Suppressor macrophage (primary cell): ENCODE measurements at regions not wholly inside any gene's neighbourhood (a gene's known extent, or its start where the extent isn't known, plus 50 kb on each side); places are given as distances from the start of the nearest gene placed in this dataset.
"Not testable (repeated sequence)": the region's sequence is repeated elsewhere in the genome, so short reads cannot be mapped to it uniquely, and the experiment has no call there.

Experiments used
- DNase-seq, 4 experiments: peaks; one replicate each; pipeline ENCODE4 v3.0.0-alpha.2; 2020 to 2022

DNA sequence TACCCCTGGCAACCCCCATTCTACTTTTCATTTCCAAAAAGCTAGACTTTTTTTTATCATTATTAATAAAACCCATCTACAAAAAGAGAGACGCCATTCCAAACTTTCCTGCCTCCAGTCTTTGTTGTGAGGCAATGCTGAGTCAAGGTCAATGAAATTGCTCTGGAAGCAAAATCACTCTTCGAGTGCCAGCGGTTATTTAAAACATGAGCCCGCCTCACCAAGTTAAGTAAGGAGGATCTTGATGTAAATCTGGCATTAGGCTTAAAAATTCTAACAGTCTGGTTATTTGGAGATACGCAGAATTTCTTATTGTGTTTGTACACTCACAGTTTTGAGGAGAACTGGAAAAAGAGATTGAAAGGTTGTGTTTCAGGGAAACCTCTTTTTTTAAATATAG is 1196.3 kb downstream of the TYW1 start:
- no peak for DNase-seq

- not testable (repeated sequence) for DNase-seq
These were observed 1199.0 kb downstream of the TYW1 start for GRCh38 chr7:68195642-68196041.

DNA sequence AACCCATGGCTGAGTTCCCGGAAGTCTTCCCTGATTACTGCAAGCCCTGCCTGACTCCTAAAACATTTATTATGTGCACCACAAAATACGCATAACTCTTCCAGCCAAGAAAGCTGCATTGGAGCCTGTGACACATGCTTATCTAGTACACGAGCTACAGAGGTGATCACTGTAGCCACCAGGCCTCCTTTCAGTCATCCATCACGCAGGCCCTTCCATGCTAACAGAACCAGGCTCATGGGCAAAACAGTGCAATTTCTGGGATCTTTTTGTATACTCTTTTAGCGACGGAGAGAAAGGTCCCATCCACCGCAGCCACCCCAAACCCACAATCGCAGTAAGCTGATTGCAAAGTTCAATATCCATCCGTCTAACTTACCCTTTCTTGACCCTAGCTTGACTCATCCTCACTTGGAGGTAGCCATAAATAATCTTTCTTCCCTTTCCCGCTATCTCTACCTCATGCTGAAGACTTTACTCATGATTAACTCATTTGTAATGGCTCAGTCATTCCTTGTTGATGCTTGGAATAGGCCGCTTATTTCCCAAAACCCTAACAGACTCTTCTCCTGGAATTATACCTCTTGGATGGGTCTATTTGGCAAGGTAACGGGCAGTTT is 1203.5 kb downstream of the TYW1 start:
- no peak for DNase-seq

DNA sequence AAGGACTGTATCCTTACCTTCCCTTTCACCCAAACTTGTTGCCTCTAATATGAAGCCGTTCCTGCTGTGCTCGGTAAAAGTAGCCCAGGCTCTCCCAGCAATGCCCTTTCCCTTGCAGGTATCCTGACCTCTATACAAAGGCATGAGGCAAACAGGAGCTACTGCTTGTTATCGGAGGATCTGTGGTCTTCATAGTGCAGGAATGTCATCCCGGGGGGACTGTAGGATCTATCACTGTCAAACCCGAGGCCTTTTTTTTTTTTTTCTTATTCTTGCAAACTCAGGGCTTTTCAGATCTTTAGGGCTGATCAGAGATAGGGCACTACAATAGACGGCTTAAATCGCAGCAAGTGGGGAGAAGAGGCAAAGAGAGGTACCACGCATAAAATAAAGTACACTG is 1206.6 kb downstream of the TYW1 start:
- no peak for DNase-seq

DNA sequence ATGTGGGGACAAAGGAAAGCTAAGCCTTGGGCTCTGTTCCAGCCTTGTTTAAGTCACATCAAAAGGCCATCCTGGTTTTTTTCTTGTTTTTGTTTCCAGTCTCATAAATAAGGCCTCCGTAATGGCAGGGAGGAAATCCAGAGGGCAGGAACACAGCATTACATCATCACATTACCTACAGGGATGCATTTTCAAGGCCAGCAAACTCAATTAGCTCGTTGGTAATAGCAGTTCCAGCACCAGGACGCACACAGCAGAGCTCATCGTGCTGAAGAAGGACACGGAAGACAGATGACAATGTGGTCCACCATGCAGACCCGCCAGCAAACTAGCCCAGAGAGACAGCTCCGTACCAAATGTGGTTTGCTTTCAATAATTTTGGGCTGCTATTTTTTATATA is 1209.2 kb downstream of the TYW1 start:
- DNase-seq: no peak

GRCh38 chr7:68206946-68207485 is 1210.4 kb downstream of the TYW1 start:
- DNase-seq: no peak

DNA sequence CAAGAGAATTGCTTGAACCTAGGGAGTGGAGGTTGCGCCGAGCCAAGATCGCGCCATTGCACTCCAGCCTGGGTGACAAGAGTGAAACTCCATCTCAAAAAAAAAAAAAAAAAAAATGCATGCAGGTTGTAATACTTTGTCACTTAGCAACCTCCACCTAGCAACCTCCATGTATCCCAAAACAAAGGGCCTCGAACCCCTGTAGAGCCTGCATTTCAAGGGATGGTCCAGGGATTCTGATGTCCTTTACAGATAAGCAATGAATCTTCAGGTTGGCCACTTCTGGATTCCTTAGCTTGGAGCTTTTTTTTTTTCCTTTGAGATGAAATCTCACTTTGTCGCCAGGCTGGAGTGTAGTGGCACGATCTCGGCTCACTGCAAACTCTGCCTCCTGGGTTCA is 1211.0 kb downstream of the TYW1 start:
- no peak for DNase-seq

GRCh38 chr7:68209486-68209885 is 1212.9 kb downstream of the TYW1 start:
- DNase-seq: no peak

- no peak for DNase-seq
These were observed 1217.2 kb downstream of the TYW1 start for GRCh38 chr7:68213838-68214237.

DNA sequence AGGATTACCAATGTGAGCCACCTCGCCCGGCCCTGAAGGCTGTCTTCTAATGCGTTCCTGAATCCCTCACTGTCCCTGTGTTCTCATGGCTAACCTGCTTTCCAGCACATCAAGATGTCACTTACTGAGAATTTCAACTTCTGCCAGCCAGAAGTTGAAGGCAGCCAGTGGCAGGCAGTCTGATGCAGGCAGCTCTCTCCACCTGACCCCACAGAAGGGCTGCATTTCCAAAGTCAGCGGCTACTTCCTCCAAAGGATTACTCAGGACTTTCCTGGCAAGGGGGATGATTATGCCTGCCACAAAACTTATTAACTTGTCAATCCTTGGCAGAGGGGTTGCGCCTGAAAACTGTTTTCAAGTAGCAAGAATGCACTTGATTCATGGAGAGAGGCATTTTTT is 1219.4 kb downstream of the TYW1 start:
- DNase-seq: no peak

- DNase-seq: no peak
These were observed 1220.8 kb downstream of the TYW1 start for GRCh38 chr7:68217426-68217825.

GRCh38 chr7:68218461-68218860 is 1221.8 kb downstream of the TYW1 start:
- DNase-seq: no peak

- DNase-seq: no peak
These were observed 1225.7 kb downstream of the TYW1 start for GRCh38 chr7:68222311-68222710.

- no peak for DNase-seq
These were observed 1227.6 kb downstream of the TYW1 start for GRCh38 chr7:68224041-68224741.

DNA sequence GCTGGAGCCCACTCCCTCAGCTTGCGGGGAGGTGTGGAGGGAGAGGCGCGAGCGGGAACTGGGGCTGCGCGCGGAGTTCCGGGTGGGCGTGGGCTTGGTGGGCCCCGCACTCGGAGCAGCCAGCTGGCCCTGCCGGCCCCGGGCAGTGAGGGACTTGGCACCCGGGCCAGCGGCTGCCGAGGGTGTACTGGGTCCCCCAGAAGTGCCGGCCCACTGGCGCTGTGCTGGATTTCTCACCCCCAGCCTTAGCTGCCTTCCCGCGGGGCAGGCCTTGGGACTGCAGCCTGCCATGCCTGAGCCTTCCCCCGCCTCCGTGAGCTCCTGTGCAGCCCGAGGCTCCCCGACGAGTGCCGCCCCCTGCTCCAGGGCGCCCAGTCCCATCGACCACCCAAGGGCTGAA is 1234.4 kb downstream of the TYW1 start:
- not testable (repeated sequence) for DNase-seq

- DNase-seq: no peak
These were observed 1239.3 kb downstream of the TYW1 start for GRCh38 chr7:68235937-68236336.

GRCh38 chr7:68238204-68238805 is 1241.7 kb downstream of the TYW1 start:
- no peak for DNase-seq

GRCh38 chr7:68243128-68243527 is 1246.5 kb downstream of the TYW1 start:
- DNase-seq: no peak

DNA sequence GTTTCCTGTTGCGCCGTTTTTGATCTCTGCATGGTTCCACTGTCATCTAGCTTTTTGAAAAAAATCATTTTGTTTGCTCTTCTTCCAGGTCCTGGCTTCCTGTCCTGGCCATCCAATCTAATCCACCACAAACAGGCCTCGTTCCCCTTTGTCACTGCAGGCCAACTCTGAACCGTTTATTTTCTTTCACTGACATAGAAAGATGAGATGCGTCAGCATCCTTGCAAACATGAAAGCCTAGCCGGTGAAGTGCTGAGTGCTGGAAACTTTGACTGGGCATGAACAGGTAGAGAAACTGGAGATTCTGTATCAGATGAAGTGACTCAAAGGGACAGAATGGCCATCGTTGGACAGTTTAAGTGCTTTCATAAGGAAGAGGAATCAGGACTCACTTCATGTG is 1247.8 kb downstream of the TYW1 start:
- DNase-seq: no peak

DNA sequence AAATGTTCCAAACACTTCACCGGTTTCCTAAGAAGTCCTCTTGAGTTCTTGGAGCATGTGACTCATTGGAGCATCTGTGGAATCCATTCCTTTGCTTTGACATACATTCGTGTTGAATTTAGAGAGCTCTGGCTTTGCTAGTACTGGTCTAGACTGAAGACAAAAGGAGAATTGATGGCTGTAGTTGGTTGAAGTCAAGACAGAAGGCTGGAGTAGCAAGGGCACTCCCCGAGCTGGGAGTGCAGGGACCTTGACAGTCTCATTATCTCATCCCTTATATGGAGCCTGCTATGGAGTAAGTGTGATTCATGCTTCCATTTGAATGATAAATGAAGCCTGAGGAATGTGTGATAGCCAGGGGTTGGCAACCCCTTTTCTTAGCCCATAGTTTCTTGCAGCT is 1249.1 kb downstream of the TYW1 start:
- no peak for DNase-seq

GRCh38 chr7:68246189-68246633 is 1249.6 kb downstream of the TYW1 start:
- no peak for DNase-seq

DNA sequence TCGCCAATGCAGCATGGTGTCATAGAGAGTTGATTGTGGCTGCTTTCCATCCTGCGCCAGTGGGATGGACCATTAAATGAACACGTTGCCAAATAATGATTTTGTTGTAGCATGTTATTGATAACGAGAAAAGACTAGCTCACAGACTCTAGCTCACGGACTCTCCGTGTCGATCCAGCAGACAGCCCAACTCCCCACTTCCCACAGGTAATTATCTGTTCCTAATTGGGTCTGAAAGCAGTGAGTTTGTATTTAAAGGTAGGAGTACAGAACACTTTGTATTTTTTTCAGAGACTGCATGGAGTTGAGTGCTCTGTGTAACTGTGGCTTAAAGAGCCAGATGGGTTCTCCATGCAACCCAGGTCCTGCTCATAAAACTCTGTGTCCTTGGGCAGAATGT is 1250.5 kb downstream of the TYW1 start:
- no peak for DNase-seq

DNA sequence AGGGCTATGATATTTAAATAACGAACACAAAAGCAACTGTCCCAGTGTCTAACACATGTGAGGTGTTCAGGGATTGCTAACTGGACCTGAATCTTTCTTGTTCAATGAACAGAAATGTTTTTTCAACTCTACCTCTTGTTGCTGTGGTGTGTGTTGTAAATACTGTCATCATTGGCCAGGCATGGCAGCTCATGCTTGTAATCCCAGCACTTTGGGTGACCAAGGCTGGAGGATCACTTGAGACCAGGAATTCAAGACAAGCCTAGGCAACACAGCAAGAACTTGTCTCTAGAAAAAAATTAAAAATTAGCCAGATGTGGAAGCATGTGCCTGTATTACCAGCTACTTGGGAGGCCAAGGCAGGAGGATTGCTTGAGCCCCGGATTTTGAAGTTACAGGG is 1250.9 kb downstream of the TYW1 start:
- no peak for DNase-seq

- DNase-seq: no peak
These were observed 1252.3 kb downstream of the TYW1 start for GRCh38 chr7:68248973-68249372.
